Epithelial cell of prostate (primary cell): ENCODE measurements at regions not wholly inside any gene's neighbourhood (a gene's known extent, or its start where the extent isn't known, plus 50 kb on each side); places are given as distances from the start of the nearest gene placed in this dataset.

Experiments used
- DNase-seq: peaks from one replicate; pipeline ENCODE4 v3.0.0-alpha.2; 2011; ENCODE audit warnings: low read depth, low spot score
- H3K27ac ChIP-seq: fragments of 450-650 bp; 2 replicates; pipeline ENCODE4 v1.5.1; 2017; ENCODE audit warnings: mild to moderate bottlenecking

GRCh38 chr20:53707371-53708055 lies 113.9 kb upstream of the ZNF217 start:
- DNase-seq = no peak
- H3K27ac ChIP-seq = no peak overlapping the region

GRCh38 chr20:53706466-53707370 lies 113.1 kb upstream of the ZNF217 start:
- H3K27ac ChIP-seq = no peak overlapping the region
- DNase-seq = no peak

- no peak overlapping the region for H3K27ac ChIP-seq
- no peak for DNase-seq
Measured at GRCh38 chr20:53706008-53706465, 112.4 kb upstream of the ZNF217 start.

DNA sequence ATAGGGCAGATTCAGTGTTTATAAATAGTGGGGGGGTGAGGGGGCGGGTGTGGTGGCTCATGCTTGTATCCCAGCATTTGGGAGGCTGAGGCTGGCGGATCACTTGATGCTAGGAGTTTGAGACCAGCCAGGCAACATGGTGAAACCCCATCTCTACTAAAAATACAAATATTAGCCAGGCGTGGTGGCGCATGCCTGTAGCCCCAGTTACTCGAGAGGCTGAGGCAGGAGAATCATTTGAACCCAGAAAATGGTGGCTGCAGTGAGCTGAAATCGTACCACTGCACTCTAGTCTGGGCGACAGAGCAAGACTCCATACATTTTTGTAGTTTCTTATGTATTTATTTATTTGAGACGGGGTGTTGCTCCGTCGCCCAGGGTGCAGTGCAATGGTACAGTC lies 109.0 kb upstream of the ZNF217 start:
- no peak overlapping the region for H3K27ac ChIP-seq
- DNase-seq = no peak

GRCh38 chr20:53699906-53700305 lies 106.3 kb upstream of the ZNF217 start:
- no peak overlapping the region for H3K27ac ChIP-seq
- no peak for DNase-seq

DNA sequence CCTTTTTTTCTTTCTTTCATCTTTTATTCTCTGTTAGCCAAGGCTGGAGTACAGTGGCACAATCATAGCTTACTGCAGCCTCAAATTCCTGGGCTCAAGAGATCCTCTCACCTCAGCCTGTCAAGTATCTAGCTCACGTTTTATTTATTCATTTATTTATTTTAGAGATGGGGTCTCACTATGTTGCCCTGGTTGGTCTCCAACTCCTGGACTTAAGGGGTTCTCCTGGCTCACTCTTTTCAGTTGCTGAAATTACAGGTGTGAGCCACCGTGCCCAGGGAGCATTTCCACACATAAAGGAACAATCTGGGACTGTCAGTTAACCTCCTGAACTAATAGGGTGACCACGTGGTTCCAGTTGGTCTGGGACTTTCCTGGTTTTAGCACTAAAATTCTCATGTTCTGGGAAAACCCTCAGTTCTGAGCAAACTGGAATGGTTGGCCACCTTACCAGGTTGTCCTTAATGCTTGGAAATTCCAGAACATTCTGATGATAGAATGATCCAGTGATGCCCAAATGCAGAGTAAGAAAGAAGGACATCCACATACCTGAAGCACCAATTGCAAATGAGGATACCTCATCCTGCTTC lies 105.5 kb upstream of the ZNF217 start:
- no peak for DNase-seq
- H3K27ac ChIP-seq = no peak overlapping the region

- H3K27ac ChIP-seq = no peak overlapping the region
- DNase-seq = no peak
Measured at GRCh38 chr20:53698371-53698978, 104.8 kb upstream of the ZNF217 start.

- no peak for DNase-seq
- H3K27ac ChIP-seq = no peak overlapping the region
Measured at GRCh38 chr20:53695797-53696527, 102.3 kb upstream of the ZNF217 start.

DNA sequence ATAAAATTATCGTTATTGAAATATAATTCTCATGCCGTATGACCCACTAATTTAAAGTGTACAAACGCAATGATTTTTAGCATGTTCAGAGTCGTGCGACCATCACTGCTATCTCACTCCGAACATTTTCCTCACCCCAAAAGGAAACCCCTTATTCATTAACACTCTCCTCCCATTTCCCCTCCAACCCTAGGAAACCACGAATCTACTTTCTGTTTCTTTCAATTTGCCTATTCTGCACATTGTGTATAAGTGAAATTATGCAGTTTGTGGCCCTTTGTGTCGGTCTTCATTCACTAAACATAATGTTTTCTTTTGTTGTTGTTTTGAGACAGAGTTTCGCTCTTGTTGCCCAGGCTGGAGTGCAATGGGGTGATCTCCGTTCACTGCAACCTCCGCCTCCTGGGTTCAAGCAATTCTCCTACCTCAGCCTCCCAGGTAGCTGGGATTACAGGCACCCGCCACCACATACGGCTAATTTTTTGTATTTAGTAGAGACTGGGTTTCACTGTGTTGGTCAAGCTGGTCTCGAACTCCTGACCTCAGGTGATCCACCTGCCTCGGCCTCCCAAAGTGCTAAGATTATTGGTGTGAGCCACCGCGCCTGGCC lies 99.7 kb upstream of the ZNF217 start:
- no peak for DNase-seq
- no peak overlapping the region for H3K27ac ChIP-seq

GRCh38 chr20:53692465-53693067 lies 98.9 kb upstream of the ZNF217 start:
- H3K27ac ChIP-seq = no peak overlapping the region
- no peak for DNase-seq

DNA sequence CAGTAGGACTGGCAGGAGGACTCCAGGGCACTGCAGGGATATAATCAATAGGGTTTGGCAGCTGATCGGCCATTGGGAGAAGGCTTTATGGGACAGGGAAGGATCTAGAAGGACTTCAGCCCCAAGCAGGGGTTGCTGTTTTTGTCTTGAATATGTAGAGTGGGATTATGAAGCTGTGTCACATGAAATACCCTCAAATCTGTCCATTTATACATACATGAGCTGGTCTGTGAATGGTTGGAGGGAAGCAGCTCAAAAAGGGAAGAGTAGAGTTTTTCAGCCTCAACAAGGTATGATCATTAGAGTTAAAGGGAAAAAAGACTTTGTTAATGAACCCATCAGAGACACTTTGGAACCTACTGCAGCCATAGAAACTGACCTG lies 98.2 kb upstream of the ZNF217 start:
- DNase-seq = no peak
- H3K27ac ChIP-seq = peak overlapping the region; percentile 45

DNA sequence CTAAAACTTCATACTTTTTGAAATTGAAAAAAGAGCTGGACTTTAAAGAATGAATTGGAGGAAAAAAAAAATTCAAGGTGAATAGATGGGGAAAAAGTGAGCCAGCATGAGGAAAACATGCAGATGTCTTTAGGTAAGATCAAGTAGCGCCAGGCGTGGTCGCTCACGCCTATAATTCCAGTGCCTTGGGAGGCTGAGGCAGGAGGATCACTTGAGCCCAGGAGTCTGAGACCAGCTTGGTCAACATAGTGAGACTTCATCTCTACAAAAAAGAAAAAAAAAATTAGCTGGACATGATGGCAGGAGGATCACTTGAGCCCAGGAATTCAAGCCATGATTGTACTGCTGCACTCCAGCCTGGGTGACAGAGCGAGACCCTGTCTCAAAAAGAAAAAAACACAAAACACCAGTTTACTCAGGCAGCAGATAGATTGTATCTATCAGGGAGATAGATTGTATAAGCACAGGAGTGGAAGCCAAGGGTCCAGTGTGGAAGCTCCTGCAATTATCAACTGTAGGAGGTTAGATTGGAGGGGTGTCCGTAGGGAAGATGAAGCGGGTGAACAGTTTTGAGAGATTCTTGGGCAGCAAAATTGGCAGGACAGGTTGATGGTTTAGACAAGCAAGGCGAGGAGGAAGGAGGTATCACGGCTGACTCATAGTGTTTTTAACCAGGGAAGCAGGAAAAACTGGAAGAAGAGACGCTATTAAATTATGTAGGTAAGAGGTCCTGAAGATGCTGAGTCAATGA lies 97.6 kb upstream of the ZNF217 start:
- DNase-seq = peak; percentile 61
- peak overlapping the region; percentile 45 for H3K27ac ChIP-seq

DNA sequence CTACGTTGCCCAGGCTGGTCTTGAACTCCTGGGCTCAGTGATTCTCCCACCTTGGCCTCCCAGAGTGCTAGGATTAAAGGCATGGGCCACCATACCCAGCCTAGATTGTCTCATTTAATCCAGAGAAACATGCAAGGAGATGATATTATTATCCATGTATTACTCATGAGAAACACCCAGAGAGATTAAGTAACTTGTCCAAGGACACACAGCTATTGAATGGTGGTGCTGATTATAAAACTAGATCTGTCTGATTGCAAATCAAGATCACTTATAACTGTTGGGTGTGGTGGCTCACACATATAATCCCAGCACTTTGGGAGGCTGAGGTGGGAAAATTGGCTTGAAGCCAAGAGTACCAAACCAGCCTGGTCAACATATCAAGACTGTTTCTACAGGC lies 94.4 kb upstream of the ZNF217 start:
- no peak overlapping the region for H3K27ac ChIP-seq
- DNase-seq = no peak

DNA sequence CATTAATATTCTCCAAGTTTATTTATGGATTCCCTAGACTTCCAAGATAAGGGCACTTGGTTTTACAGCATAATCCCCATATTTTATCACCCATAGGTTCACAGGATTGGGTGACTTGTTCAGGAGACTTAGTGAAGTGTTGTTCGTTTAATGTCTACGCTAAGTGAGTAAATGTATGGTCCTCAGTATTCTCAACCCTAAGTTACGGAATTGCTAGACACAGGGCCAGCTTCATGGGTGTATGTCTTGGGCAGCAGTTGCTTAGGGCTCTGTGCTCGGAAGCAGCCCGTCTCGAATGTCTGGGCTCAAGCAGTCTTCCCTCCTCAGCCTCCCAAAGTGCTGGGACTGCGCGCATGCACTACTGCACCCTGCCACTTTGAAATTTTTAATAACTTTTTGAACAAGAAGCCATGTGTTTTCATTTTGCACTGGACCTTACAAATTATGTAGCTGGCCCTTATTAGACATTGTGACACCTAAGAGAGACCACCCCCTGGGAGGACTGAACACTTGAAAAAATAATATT lies 91.5 kb upstream of the ZNF217 start:
- no peak for DNase-seq
- H3K27ac ChIP-seq = no peak overlapping the region

DNA sequence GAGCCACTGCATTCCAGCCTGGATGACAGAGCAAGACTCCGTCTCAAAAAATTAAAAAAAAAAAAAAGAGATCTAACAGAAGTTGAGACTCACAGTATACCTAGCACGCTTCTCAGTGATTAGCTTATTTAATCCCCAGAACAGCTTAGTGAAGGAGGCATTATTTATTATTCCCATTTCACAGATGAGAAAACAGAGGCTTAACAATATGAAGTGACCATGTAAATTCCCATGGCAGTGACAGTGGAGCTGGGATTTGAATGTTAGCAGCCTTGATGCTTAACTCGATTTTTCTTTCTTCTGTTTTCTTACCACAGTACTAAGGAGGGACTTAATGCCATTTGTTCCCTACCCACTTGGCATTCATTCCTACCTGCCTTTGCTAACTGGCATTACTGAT lies 89.9 kb upstream of the ZNF217 start:
- DNase-seq = no peak

GRCh38 chr20:53681352-53682212 lies 87.9 kb upstream of the ZNF217 start:
- no peak overlapping the region for H3K27ac ChIP-seq
- DNase-seq = no peak

More for the DNA sequence above, 89.9 kb upstream of the ZNF217 start:
- no peak overlapping the region for H3K27ac ChIP-seq

DNA sequence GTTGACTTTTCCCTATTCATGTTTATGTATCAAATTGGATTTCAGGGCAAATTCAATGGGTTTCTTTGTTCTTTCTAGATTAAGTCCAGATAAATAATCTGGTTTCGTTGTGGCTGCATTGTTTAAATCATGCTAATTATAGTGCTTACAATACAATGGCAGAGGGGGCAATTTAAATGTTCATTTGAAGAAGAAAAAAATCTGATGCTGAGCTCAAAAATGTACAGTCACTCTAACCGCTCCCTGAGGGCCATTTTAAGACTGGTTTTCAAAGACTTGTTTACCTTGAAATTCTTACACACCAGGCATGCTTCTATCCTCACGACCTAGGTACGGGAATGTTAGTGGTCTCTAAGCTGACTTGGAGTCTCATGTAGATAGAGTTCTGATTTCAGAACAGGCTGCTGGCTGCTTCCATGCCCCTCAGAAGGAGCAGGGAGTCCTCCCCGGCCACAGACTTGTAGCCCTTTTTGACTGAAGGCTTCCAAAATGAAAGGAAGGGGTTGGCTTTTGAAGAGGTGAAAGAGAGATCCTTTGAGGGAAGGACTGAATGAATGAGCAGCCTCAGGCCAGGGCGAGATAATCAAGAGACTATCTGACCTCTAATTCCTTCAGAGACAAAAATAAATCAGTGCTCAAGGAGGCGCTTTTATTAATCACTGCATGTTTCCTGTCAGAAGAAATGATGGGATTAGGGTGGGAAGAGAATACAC lies 86.1 kb upstream of the ZNF217 start:
- no peak for DNase-seq
- H3K27ac ChIP-seq = no peak overlapping the region
